HG02678 (cell line): ENCODE measurements at regions not wholly inside any gene's neighbourhood (a gene's known extent, or its start where the extent isn't known, plus 50 kb on each side); places are given as distances from the start of the nearest gene placed in this dataset.

ENCODE experiments used
- ATAC-seq: cut with Tn5 transposase; IDR thresholded peaks from one replicate; pipeline ENCODE4 v1.9.1; 2021; ENCODE audit warnings: mild to moderate bottlenecking, moderate library complexity; ENCODE audit not compliant: unreplicated experiment

- ATAC-seq, result peak; percentile 81
Observed at GRCh38 chr3:117486719-117487716, 777.4 kb downstream of the TUSC7 start.

- ATAC-seq, result no peak
Observed at GRCh38 chr3:117488983-117489382, 779.4 kb downstream of the TUSC7 start.

- no peak for ATAC-seq
Observed at GRCh38 chr3:117489663-117490079, 780.1 kb downstream of the TUSC7 start.

- no peak for ATAC-seq
Observed at GRCh38 chr3:117490716-117491115, 781.1 kb downstream of the TUSC7 start.

- no peak for ATAC-seq
Observed at GRCh38 chr3:117495620-117496019, 786.0 kb downstream of the TUSC7 start.

- no peak for ATAC-seq
Observed at GRCh38 chr3:117499189-117499870, 789.8 kb downstream of the TUSC7 start.

- no peak for ATAC-seq
Observed at GRCh38 chr3:117507958-117508357, 798.4 kb downstream of the TUSC7 start.

- no peak for ATAC-seq
Observed at GRCh38 chr3:117509858-117510257, 800.3 kb downstream of the TUSC7 start.

- ATAC-seq, result no peak
Observed at GRCh38 chr3:117510396-117510795, 800.8 kb downstream of the TUSC7 start.

GRCh38 chr3:117512975-117513374 lies 803.4 kb downstream of the TUSC7 start:
- ATAC-seq, result no peak

- ATAC-seq, result no peak
Observed at GRCh38 chr3:117515309-117515708, 805.7 kb downstream of the TUSC7 start.

GRCh38 chr3:117518364-117518763 lies 808.8 kb downstream of the TUSC7 start:
- ATAC-seq, result no peak

- ATAC-seq, result no peak
Observed at GRCh38 chr3:117519776-117520175, 810.2 kb downstream of the TUSC7 start.

- no peak for ATAC-seq
Observed at GRCh38 chr3:117520582-117520981, 811.0 kb downstream of the TUSC7 start.

GRCh38 chr3:117523418-117523817 lies 813.8 kb downstream of the TUSC7 start:
- no peak for ATAC-seq

- ATAC-seq, result no peak
Observed at GRCh38 chr3:117524890-117525289, 815.3 kb downstream of the TUSC7 start.

GRCh38 chr3:117526470-117527079 lies 817.0 kb downstream of the TUSC7 start:
- peak; percentile 61 for ATAC-seq

- ATAC-seq, result no peak
Observed at GRCh38 chr3:117527346-117527745, 817.8 kb downstream of the TUSC7 start.

- ATAC-seq, result no peak
Observed at GRCh38 chr3:117528688-117529087, 819.1 kb downstream of the TUSC7 start.

GRCh38 chr3:117531078-117531767 lies 821.6 kb downstream of the TUSC7 start:
- no peak for ATAC-seq

GRCh38 chr3:117532268-117532667 lies 822.7 kb downstream of the TUSC7 start:
- no peak for ATAC-seq
